WTC11 (cell line): ENCODE measurements at regions not wholly inside any gene's neighbourhood (a gene's known extent, or its start where the extent isn't known, plus 50 kb on each side); places are given as distances from the start of the nearest gene placed in this dataset.

Experiments
- ATAC-seq: fragments of 200-7000 bp; cut with Tn5 transposase; 2 replicates; pipeline ENCODE4 v1.10.0; 2021; ENCODE audit warnings: mild to moderate bottlenecking, moderate library complexity
- CTCF ChIA-PET: fragments of 300-600 bp; sonication (Branson Sonifier 250); formaldehyde crosslinking; loops from one replicate; lab custom pipeline; 2021; ENCODE audit warnings: antibody characterized with exemption; lab: Charles Lee
- POLR2A ChIA-PET: fragments of 350-600 bp; sonication (Branson Sonifier 250); formaldehyde crosslinking; loops from one replicate; lab custom pipeline; 2021; ENCODE audit warnings: antibody characterized with exemption; lab: Charles Lee
- DNase-seq: peaks from one replicate; pipeline ENCODE4 v3.0.0; 2021; ENCODE audit warnings: low spot score
- H3K27ac Mint-ChIP-seq: 2 replicates; pipeline ENCODE4 v1.8.0; 2021; ENCODE audit warnings: mixed read lengths
- H3K27me3 Mint-ChIP-seq: 2 replicates; pipeline ENCODE4 v1.8.0; 2021; ENCODE audit warnings: low read depth, mild to moderate bottlenecking, moderate library complexity, mixed read lengths
- H3K36me3 Mint-ChIP-seq: 2 replicates; pipeline ENCODE4 v1.8.0; 2021; ENCODE audit warnings: mixed read lengths
- H3K4me1 Mint-ChIP-seq: 2 replicates; pipeline ENCODE4 v1.8.0; 2022; ENCODE audit warnings: mixed read lengths
- H3K4me3 Mint-ChIP-seq: 2 replicates; pipeline ENCODE4 v1.8.0; 2021; ENCODE audit warnings: mild to moderate bottlenecking, moderate library complexity, mixed read lengths
- H3K9me3 Mint-ChIP-seq: 2 replicates; pipeline ENCODE4 v1.8.0; 2021; ENCODE audit warnings: mixed read lengths
- CBFB ChIP-seq: sonication (generic); formaldehyde crosslinking; IDR thresholded peaks from 2 replicates; pipeline ENCODE4 v1.8.1; 2022; ENCODE audit warnings: mild to moderate bottlenecking, low read depth, missing genetic modification reagents
- EMX1 ChIP-seq: fragments of 250-450 bp; sonication (Bioruptor Pico); IDR thresholded peaks from 2 replicates; pipeline ENCODE4 v1.8.0; 2021; ENCODE audit warnings: mild to moderate bottlenecking
- ESRRA ChIP-seq: sonication (generic); formaldehyde crosslinking; IDR thresholded peaks from 2 replicates; pipeline ENCODE4 v1.8.1; 2022; ENCODE audit warnings: mild to moderate bottlenecking, missing genetic modification reagents, borderline replicate concordance
- FOXP1 ChIP-seq: sonication (generic); formaldehyde crosslinking; IDR thresholded peaks from 2 replicates; pipeline ENCODE4 v1.8.0; 2022; ENCODE audit warnings: missing genetic modification reagents, mild to moderate bottlenecking, moderate library complexity, borderline replicate concordance
- NFE2L1 ChIP-seq: sonication (generic); formaldehyde crosslinking; IDR thresholded peaks from 2 replicates; pipeline ENCODE4 v1.8.1; 2023; ENCODE audit warnings: missing genetic modification reagents
- NR1H2 ChIP-seq: sonication (generic); formaldehyde crosslinking; IDR thresholded peaks from 2 replicates; pipeline ENCODE4 v1.9.0; 2021; ENCODE audit warnings: mild to moderate bottlenecking, moderate library complexity, missing genetic modification reagents
- NR2C2 ChIP-seq: sonication (generic); formaldehyde crosslinking; IDR thresholded peaks from 2 replicates; pipeline ENCODE4 v1.8.0; 2022; ENCODE audit warnings: mild to moderate bottlenecking, missing genetic modification reagents
- OVOL2 ChIP-seq: fragments of 250-450 bp; sonication (Bioruptor Pico); IDR thresholded peaks from 2 replicates; pipeline ENCODE4 v1.9.0; 2021; ENCODE audit warnings: mild to moderate bottlenecking, borderline replicate concordance
- SMAD4 ChIP-seq: sonication (generic); formaldehyde crosslinking; IDR thresholded peaks from 2 replicates; pipeline ENCODE4 v1.8.0; 2022; ENCODE audit warnings: mild to moderate bottlenecking, missing genetic modification reagents
- SP1 ChIP-seq: sonication (generic); formaldehyde crosslinking; conservative IDR thresholded peaks from 2 replicates; pipeline ENCODE4 v1.8.1; 2022; ENCODE audit warnings: missing genetic modification reagents
- TF ChIP-seq, protein P1 (sequence below): sonication (generic); formaldehyde crosslinking; IDR thresholded peaks from 2 replicates; pipeline ENCODE4 v1.8.0; 2022; ENCODE audit warnings: mild to moderate bottlenecking, missing genetic modification reagents
- TF ChIP-seq, protein P2 (sequence below): fragments of 250-450 bp; sonication (Bioruptor Pico); IDR thresholded peaks from 2 replicates; pipeline ENCODE4 v2.1.2; 2022; ENCODE audit warnings: mild to moderate bottlenecking, moderate library complexity
- TF ChIP-seq, protein P3 (sequence below): sonication (generic); formaldehyde crosslinking; conservative IDR thresholded peaks from 2 replicates; pipeline ENCODE4 v1.8.1; 2023; ENCODE audit warnings: mild to moderate bottlenecking, low read depth, missing genetic modification reagents, moderate library complexity
- TF ChIP-seq, protein P4 (sequence below): sonication (generic); formaldehyde crosslinking; IDR thresholded peaks from 2 replicates; pipeline ENCODE4 v1.8.1; 2022; ENCODE audit warnings: low read depth, missing genetic modification reagents, borderline replicate concordance
- TF ChIP-seq, protein P5 (sequence below): fragments of 250-450 bp; sonication (Bioruptor Pico); IDR thresholded peaks from 2 replicates; pipeline ENCODE4 v1.9.0; 2021; ENCODE audit warnings: mild to moderate bottlenecking
- TF ChIP-seq, protein P6 (sequence below): fragments of 250-450 bp; sonication (Bioruptor Pico); IDR thresholded peaks from 2 replicates; pipeline ENCODE4 v1.9.0; 2021; ENCODE audit warnings: mild to moderate bottlenecking

DNA sequence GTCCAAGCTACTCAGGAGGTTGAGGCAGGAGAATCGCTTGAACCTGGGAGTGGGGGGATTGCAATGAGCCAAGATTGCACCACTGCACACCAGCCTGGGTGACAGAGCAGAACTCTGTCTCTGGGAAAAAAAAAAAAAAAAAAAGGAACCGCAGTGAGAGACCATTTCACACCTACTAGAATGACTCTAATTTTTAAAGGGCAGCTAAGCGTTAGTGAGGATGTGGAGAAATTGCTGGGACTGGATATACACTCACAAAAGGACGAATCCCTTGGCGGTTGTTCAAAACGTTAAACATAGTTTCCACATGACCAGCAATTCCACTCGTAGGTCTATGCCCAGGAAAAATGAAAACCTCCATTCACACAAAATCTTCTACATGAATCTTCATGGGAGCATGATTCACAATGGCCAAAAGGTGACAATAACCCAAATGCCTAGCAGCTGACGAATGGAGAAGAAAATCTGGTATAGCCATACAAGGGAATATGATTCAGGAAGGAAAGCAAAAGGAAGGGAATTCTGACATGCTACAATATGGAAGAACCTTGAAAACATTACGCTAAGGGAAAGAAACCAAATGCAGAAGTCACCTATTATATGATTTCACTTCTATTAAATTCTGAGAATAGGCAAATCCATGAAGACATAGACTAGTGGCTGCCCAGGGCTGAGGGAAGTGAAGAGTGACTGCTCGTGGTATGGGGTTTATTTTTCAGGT is 127.0 kb downstream of the CHSY1 start:
- Mint-ChIP-seq H3K27me3 (no peaks in the 10 kb centered on the region), H3K27ac (no peak overlapping the region), H3K9me3 (peaks cover 22% of the 10 kb centered on the region), H3K36me3 (peaks cover 15% of the 10 kb centered on the region), H3K4me3 (no peak overlapping the region), H3K4me1 (peaks cover 43% of the 10 kb centered on the region)
- no peak for DNase-seq
- TF ChIP-seq FOXP1 (no peak), SP1 (CRISPR knock-in tag) (no peak), NFE2L1 (CRISPR knock-in tag) (no peak), OVOL2 (CRISPR knock-in tag) (no peak), CBFB (CRISPR knock-in tag) (no peak), NR2C2 (no peak), NR1H2 (CRISPR knock-in tag) (no peak), SMAD4 (CRISPR knock-in tag) (no peak), ESRRA (CRISPR knock-in tag) (no peak), EMX1 (no peak)
- TF ChIP-seq, protein P1, sequence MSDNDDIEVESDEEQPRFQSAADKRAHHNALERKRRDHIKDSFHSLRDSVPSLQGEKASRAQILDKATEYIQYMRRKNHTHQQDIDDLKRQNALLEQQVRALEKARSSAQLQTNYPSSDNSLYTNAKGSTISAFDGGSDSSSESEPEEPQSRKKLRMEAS (CRISPR knock-in tag), result no peak
- TF ChIP-seq, protein P2, sequence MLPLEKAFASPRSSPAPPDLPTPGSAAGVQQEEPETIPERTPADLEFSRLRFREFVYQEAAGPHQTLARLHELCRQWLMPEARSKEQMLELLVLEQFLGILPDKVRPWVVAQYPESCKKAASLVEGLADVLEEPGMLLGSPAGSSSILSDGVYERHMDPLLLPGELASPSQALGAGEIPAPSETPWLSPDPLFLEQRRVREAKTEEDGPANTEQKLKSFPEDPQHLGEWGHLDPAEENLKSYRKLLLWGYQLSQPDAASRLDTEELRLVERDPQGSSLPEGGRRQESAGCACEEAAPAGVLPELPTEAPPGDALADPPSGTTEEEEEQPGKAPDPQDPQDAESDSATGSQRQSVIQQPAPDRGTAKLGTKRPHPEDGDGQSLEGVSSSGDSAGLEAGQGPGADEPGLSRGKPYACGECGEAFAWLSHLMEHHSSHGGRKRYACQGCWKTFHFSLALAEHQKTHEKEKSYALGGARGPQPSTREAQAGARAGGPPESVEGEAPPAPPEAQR (CRISPR knock-in tag), result no peak
- TF ChIP-seq, protein P3, sequence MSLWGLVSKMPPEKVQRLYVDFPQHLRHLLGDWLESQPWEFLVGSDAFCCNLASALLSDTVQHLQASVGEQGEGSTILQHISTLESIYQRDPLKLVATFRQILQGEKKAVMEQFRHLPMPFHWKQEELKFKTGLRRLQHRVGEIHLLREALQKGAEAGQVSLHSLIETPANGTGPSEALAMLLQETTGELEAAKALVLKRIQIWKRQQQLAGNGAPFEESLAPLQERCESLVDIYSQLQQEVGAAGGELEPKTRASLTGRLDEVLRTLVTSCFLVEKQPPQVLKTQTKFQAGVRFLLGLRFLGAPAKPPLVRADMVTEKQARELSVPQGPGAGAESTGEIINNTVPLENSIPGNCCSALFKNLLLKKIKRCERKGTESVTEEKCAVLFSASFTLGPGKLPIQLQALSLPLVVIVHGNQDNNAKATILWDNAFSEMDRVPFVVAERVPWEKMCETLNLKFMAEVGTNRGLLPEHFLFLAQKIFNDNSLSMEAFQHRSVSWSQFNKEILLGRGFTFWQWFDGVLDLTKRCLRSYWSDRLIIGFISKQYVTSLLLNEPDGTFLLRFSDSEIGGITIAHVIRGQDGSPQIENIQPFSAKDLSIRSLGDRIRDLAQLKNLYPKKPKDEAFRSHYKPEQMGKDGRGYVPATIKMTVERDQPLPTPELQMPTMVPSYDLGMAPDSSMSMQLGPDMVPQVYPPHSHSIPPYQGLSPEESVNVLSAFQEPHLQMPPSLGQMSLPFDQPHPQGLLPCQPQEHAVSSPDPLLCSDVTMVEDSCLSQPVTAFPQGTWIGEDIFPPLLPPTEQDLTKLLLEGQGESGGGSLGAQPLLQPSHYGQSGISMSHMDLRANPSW (CRISPR knock-in tag), result no peak
- TF ChIP-seq, protein P4, sequence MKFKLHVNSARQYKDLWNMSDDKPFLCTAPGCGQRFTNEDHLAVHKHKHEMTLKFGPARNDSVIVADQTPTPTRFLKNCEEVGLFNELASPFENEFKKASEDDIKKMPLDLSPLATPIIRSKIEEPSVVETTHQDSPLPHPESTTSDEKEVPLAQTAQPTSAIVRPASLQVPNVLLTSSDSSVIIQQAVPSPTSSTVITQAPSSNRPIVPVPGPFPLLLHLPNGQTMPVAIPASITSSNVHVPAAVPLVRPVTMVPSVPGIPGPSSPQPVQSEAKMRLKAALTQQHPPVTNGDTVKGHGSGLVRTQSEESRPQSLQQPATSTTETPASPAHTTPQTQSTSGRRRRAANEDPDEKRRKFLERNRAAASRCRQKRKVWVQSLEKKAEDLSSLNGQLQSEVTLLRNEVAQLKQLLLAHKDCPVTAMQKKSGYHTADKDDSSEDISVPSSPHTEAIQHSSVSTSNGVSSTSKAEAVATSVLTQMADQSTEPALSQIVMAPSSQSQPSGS (CRISPR knock-in tag), result no peak
- TF ChIP-seq, protein P5, sequence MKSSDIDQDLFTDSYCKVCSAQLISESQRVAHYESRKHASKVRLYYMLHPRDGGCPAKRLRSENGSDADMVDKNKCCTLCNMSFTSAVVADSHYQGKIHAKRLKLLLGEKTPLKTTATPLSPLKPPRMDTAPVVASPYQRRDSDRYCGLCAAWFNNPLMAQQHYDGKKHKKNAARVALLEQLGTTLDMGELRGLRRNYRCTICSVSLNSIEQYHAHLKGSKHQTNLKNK (CRISPR knock-in tag), result no peak
- TF ChIP-seq, protein P6, sequence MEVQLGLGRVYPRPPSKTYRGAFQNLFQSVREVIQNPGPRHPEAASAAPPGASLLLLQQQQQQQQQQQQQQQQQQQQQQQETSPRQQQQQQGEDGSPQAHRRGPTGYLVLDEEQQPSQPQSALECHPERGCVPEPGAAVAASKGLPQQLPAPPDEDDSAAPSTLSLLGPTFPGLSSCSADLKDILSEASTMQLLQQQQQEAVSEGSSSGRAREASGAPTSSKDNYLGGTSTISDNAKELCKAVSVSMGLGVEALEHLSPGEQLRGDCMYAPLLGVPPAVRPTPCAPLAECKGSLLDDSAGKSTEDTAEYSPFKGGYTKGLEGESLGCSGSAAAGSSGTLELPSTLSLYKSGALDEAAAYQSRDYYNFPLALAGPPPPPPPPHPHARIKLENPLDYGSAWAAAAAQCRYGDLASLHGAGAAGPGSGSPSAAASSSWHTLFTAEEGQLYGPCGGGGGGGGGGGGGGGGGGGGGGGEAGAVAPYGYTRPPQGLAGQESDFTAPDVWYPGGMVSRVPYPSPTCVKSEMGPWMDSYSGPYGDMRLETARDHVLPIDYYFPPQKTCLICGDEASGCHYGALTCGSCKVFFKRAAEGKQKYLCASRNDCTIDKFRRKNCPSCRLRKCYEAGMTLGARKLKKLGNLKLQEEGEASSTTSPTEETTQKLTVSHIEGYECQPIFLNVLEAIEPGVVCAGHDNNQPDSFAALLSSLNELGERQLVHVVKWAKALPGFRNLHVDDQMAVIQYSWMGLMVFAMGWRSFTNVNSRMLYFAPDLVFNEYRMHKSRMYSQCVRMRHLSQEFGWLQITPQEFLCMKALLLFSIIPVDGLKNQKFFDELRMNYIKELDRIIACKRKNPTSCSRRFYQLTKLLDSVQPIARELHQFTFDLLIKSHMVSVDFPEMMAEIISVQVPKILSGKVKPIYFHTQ (CRISPR knock-in tag), result no peak
- ChIA-PET POLR2A (no interaction called here), CTCF (interaction anchor here (0.7 to 1.1 kb wide), 2 partner anchors 134 to 775 kb away, joined by 3 read pairs; no protein-coding TSS in a partner anchor)
- no peak for ATAC-seq
